ENCODE measurements at regions not wholly inside any gene's neighbourhood (a gene's known extent, or its start where the extent isn't known, plus 50 kb on each side); places are given as distances from the start of the nearest gene placed in this dataset.
A peak's percentile ranks its signal among the peaks of the same experiment; 100 is the strongest.

- Mint-ChIP-seq H3K27me3 (ENCODE audit: low read depth) (no peaks in the 10 kb centered on the region), H3K4me1 (no peaks in the 10 kb centered on the region), H3K36me3 (no peaks in the 10 kb centered on the region), H3K9me3 (no peaks in the 10 kb centered on the region), H3K27ac (no peak overlapping the region), H3K4me3 (no peak overlapping the region)
- DNase-seq (ENCODE audit: low spot score) (no peak), ATAC-seq (no peak)
- POLR2A ChIA-PET, result no interaction called here
- TF ChIP-seq, protein P1, sequence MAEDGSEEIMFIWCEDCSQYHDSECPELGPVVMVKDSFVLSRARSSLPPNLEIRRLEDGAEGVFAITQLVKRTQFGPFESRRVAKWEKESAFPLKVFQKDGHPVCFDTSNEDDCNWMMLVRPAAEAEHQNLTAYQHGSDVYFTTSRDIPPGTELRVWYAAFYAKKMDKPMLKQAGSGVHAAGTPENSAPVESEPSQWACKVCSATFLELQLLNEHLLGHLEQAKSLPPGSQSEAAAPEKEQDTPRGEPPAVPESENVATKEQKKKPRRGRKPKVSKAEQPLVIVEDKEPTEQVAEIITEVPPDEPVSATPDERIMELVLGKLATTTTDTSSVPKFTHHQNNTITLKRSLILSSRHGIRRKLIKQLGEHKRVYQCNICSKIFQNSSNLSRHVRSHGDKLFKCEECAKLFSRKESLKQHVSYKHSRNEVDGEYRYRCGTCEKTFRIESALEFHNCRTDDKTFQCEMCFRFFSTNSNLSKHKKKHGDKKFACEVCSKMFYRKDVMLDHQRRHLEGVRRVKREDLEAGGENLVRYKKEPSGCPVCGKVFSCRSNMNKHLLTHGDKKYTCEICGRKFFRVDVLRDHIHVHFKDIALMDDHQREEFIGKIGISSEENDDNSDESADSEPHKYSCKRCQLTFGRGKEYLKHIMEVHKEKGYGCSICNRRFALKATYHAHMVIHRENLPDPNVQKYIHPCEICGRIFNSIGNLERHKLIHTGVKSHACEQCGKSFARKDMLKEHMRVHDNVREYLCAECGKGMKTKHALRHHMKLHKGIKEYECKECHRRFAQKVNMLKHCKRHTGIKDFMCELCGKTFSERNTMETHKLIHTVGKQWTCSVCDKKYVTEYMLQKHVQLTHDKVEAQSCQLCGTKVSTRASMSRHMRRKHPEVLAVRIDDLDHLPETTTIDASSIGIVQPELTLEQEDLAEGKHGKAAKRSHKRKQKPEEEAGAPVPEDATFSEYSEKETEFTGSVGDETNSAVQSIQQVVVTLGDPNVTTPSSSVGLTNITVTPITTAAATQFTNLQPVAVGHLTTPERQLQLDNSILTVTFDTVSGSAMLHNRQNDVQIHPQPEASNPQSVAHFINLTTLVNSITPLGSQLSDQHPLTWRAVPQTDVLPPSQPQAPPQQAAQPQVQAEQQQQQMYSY (CRISPR knock-in tag; IDR thresholded peaks at IDR 0.05), result no peak
- TF ChIP-seq RELA (CRISPR knock-in tag; IDR thresholded peaks at IDR 0.05; ENCODE audit: borderline replicate concordance) (no peak), ZNF416 (CRISPR knock-in tag; IDR thresholded peaks at IDR 0.05) (no peak)
- CTCF ChIA-PET, result no interaction called here
Observed at GRCh38 chr6:115767931-115768330, 292.8 kb downstream of the FRK start.

GRCh38 chr6:115766745-115767462 lies 293.8 kb downstream of the FRK start:
- ChIA-PET CTCF (no interaction called here), POLR2A (no interaction called here)
- DNase-seq (ENCODE audit: low spot score) (no peak), ATAC-seq (peak; percentile 60)
- no peaks in the 10 kb centered on the region for H3K9me3 Mint-ChIP-seq
- no peaks in the 10 kb centered on the region for H3K36me3 Mint-ChIP-seq
- H3K4me3 Mint-ChIP-seq, result no peak overlapping the region
- no peak for TF ChIP-seq JAZF1 (CRISPR knock-in tag; IDR thresholded peaks at IDR 0.05)
- no peak for TF ChIP-seq JUN (CRISPR knock-in tag; IDR thresholded peaks at IDR 0.05)
- TF ChIP-seq E2F5 (CRISPR knock-in tag; IDR thresholded peaks at IDR 0.05), result no peak
- TF ChIP-seq ZSCAN18 (CRISPR knock-in tag; IDR thresholded peaks at IDR 0.05), result no peak
- TF ChIP-seq RELA (CRISPR knock-in tag; IDR thresholded peaks at IDR 0.05; ENCODE audit: borderline replicate concordance), result no peak
- TF ChIP-seq TEAD4 (CRISPR knock-in tag; IDR thresholded peaks at IDR 0.05), result no peak
- TF ChIP-seq ZNF425 (CRISPR knock-in tag; conservative IDR thresholded peaks at IDR 0.05), result no peak
- TF ChIP-seq ZBTB43 (CRISPR knock-in tag; IDR thresholded peaks at IDR 0.05), result no peak
- no peaks in the 10 kb centered on the region for H3K27me3 Mint-ChIP-seq (ENCODE audit: low read depth)
- H3K27ac Mint-ChIP-seq, result no peak overlapping the region
- H3K4me1 Mint-ChIP-seq, result no peaks in the 10 kb centered on the region

- DNase-seq (ENCODE audit: low spot score) (no peak), ATAC-seq (no peak)
- Mint-ChIP-seq H3K4me3 (no peak overlapping the region), H3K36me3 (no peaks in the 10 kb centered on the region), H3K27me3 (ENCODE audit: low read depth) (no peaks in the 10 kb centered on the region), H3K4me1 (no peaks in the 10 kb centered on the region), H3K9me3 (no peaks in the 10 kb centered on the region), H3K27ac (no peak overlapping the region)
- ChIA-PET CTCF (no interaction called here), POLR2A (no interaction called here)
- no peak for TF ChIP-seq GABPB1 (CRISPR knock-in tag; IDR thresholded peaks at IDR 0.05)
- no peak for TF ChIP-seq ZBTB21 (CRISPR knock-in tag; IDR thresholded peaks at IDR 0.05; ENCODE audit: borderline replicate concordance)
- TF ChIP-seq ZNF121 (CRISPR knock-in tag; IDR thresholded peaks at IDR 0.05), result no peak
- TF ChIP-seq ZNF281 (CRISPR knock-in tag; IDR thresholded peaks at IDR 0.05), result no peak
- no peak for TF ChIP-seq ZBTB43 (CRISPR knock-in tag; IDR thresholded peaks at IDR 0.05)
- no peak for TF ChIP-seq ZNF512 (CRISPR knock-in tag; IDR thresholded peaks at IDR 0.05; ENCODE audit: borderline replicate concordance)
Observed at GRCh38 chr6:115765966-115766365, 294.7 kb downstream of the FRK start.
